ENCODE measurements at regions not wholly inside any gene's neighbourhood (a gene's known extent, or its start where the extent isn't known, plus 50 kb on each side); places are given as distances from the start of the nearest gene placed in this dataset.

- no peak overlapping the region for H3K4me3 ChIP-seq (ENCODE audit: low read depth, low read length)
- TF ChIP-seq CTCF (IDR thresholded peaks at IDR 0.05; ENCODE audit: low read depth, low read length) (no peak), POLR2A (IDR thresholded peaks at IDR 0.05; ENCODE audit: extremely low read depth, insufficient read length) (no peak), MYC (IDR thresholded peaks at IDR 0.05; ENCODE audit: low read depth, low read length) (no peak)
- TF ChIP-seq, protein P1, sequence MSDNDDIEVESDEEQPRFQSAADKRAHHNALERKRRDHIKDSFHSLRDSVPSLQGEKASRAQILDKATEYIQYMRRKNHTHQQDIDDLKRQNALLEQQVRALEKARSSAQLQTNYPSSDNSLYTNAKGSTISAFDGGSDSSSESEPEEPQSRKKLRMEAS (IDR thresholded peaks at IDR 0.05; ENCODE audit: low read depth, low read length): no peak
- DNase-seq (ENCODE audit: low read depth): no peak
These were observed 200.4 kb upstream of the TBC1D5 start for GRCh38 chr3:17942856-17943255.

- no peak for DNase-seq (ENCODE audit: low read depth)
- no peak for TF ChIP-seq CTCF (IDR thresholded peaks at IDR 0.05; ENCODE audit: low read depth, low read length)
- TF ChIP-seq, protein P1 (IDR thresholded peaks at IDR 0.05; ENCODE audit: low read depth, low read length): no peak
- TF ChIP-seq POLR2A (IDR thresholded peaks at IDR 0.05; ENCODE audit: extremely low read depth, insufficient read length): no peak
- TF ChIP-seq MYC (IDR thresholded peaks at IDR 0.05; ENCODE audit: low read depth, low read length): no peak
- no peak overlapping the region for H3K4me3 ChIP-seq (ENCODE audit: low read depth, low read length)
These were observed 199.3 kb upstream of the TBC1D5 start for GRCh38 chr3:17941766-17942165.

GRCh38 chr3:17941152-17941551 lies 198.7 kb upstream of the TBC1D5 start:
- no peak overlapping the region for H3K4me3 ChIP-seq (ENCODE audit: low read depth, low read length)
- no peak for TF ChIP-seq MYC (IDR thresholded peaks at IDR 0.05; ENCODE audit: low read depth, low read length)
- TF ChIP-seq CTCF (IDR thresholded peaks at IDR 0.05; ENCODE audit: low read depth, low read length): no peak
- no peak for TF ChIP-seq POLR2A (IDR thresholded peaks at IDR 0.05; ENCODE audit: extremely low read depth, insufficient read length)
- TF ChIP-seq, protein P1 (IDR thresholded peaks at IDR 0.05; ENCODE audit: low read depth, low read length): no peak
- no peak for DNase-seq (ENCODE audit: low read depth)

GRCh38 chr3:17939157-17939556 lies 196.7 kb upstream of the TBC1D5 start:
- TF ChIP-seq CTCF (IDR thresholded peaks at IDR 0.05; ENCODE audit: low read depth, low read length) (no peak), POLR2A (IDR thresholded peaks at IDR 0.05; ENCODE audit: extremely low read depth, insufficient read length) (no peak), MYC (IDR thresholded peaks at IDR 0.05; ENCODE audit: low read depth, low read length) (no peak)
- TF ChIP-seq, protein P1 (IDR thresholded peaks at IDR 0.05; ENCODE audit: low read depth, low read length): no peak
- no peak for DNase-seq (ENCODE audit: low read depth)
- no peak overlapping the region for H3K4me3 ChIP-seq (ENCODE audit: low read depth, low read length)

DNA sequence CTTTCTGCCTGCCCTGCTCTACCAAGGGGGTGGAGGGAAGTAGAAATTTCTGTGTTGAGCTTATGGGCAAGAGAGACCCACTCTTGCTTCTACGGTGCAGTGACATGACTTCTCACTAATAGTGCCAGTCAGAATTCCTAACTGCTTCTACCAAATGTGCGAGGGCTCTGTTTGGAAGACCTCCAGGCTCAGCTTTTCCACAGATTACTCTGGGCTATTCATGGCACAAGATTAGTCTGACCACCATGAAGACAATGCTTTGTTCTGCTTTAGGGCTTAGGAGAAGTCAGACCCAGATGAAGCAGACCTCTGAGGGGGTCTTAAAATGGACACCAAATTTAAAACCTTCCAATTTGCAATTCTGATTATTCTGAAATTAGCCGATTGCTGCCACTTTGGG lies 195.9 kb upstream of the TBC1D5 start:
- TF ChIP-seq, protein P1 (IDR thresholded peaks at IDR 0.05; ENCODE audit: low read depth, low read length): no peak
- TF ChIP-seq MYC (IDR thresholded peaks at IDR 0.05; ENCODE audit: low read depth, low read length): no peak
- TF ChIP-seq CTCF (IDR thresholded peaks at IDR 0.05; ENCODE audit: low read depth, low read length): no peak
- TF ChIP-seq POLR2A (IDR thresholded peaks at IDR 0.05; ENCODE audit: extremely low read depth, insufficient read length): no peak
- DNase-seq (ENCODE audit: low read depth): no peak
- H3K4me3 ChIP-seq (ENCODE audit: low read depth, low read length): no peak overlapping the region

Measured in NB4 (cell line).